ENCODE measurements at regions not wholly inside any gene's neighbourhood (a gene's known extent, or its start where the extent isn't known, plus 50 kb on each side); places are given as distances from the start of the nearest gene placed in this dataset.

DNA sequence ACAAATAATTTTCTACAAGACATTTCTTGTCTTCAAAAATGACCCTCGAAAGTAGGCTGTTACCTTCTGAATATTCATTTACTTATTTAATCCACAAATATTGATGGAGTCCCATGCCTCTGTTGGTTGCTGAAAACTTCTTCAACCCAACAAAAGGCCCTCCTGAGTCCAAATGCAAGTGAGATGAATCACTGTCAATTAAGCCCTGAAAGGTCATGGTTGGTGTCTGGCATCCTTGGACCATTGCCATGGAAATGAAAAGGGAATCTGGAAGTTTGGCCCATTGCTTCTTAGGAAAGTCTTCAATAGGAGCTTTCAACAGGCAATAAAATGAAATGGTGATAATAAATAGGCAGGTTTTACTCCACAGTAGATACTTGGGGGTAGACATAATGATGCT is 364.7 kb upstream of the DYNLRB2 start:
- 77 to 100% methylated on average over 1 of the region's 1 CpG for WGBS, 2 donors (ENCODE audit: low coverage in 1 of 2)
- no peak overlapping the region for H3K27ac ChIP-seq
- H3K9me3 ChIP-seq, result no peaks in the 10 kb centered on the region
- TF ChIP-seq, protein P1, sequence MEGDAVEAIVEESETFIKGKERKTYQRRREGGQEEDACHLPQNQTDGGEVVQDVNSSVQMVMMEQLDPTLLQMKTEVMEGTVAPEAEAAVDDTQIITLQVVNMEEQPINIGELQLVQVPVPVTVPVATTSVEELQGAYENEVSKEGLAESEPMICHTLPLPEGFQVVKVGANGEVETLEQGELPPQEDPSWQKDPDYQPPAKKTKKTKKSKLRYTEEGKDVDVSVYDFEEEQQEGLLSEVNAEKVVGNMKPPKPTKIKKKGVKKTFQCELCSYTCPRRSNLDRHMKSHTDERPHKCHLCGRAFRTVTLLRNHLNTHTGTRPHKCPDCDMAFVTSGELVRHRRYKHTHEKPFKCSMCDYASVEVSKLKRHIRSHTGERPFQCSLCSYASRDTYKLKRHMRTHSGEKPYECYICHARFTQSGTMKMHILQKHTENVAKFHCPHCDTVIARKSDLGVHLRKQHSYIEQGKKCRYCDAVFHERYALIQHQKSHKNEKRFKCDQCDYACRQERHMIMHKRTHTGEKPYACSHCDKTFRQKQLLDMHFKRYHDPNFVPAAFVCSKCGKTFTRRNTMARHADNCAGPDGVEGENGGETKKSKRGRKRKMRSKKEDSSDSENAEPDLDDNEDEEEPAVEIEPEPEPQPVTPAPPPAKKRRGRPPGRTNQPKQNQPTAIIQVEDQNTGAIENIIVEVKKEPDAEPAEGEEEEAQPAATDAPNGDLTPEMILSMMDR (IDR thresholded peaks at IDR 0.05), result no peak
- TF ChIP-seq EP300 (IDR thresholded peaks at IDR 0.05) (no peak), POLR2AphosphoS5 (IDR thresholded peaks at IDR 0.05) (no peak), POLR2A (IDR thresholded peaks at IDR 0.05) (no peak)
- no peak for ATAC-seq
- no peaks in the 10 kb centered on the region for H3K4me1 ChIP-seq
- H3K27me3 ChIP-seq, result no peaks in the 10 kb centered on the region
- no peaks in the 10 kb centered on the region for H3K36me3 ChIP-seq
- H3K4me3 ChIP-seq, result no peak overlapping the region

DNA sequence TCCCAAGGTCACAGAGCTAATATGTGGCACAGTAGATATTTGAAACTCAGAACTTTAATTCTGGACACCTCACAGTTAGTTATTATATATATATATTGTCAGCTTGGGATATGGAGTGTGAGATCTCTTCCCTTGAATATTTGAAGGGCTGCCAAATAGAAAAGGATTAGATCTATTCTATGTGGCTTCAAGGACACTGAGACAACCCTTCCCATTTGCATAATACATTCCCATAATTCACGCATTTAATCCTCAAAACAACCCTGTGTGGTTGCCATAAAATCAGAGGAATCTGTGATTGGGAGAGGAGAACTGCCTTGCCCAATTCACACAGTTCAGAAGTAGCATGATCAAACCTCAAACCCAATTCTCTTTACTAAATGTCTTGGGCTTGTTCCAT is 365.8 kb upstream of the DYNLRB2 start:
- TF ChIP-seq POLR2A (IDR thresholded peaks at IDR 0.05) (no peak), EP300 (IDR thresholded peaks at IDR 0.05) (no peak), POLR2AphosphoS5 (IDR thresholded peaks at IDR 0.05) (no peak)
- TF ChIP-seq, protein P1 (IDR thresholded peaks at IDR 0.05), result no peak
- H3K36me3 ChIP-seq, result no peaks in the 10 kb centered on the region

DNA sequence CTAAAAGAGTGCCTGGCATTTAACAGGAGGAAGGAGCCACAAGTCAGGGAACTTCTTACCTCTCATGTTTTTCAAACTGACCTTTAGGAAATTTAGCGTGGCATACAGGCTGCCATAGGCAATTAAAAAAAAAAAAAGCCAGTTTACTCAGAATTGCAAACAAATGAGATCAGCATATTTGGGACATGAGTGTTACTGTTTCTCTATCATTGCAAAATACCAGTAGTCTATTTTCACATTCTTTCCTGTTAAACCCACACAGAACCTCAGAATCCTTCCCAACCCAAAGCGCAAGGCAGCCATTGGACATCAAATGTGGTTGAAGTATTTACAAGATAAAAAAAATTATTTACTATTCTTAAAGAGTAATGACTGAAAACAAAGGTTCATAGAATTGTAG is 366.4 kb upstream of the DYNLRB2 start:
- no peak overlapping the region for H3K27ac ChIP-seq
- ATAC-seq, result no peak
- no peaks in the 10 kb centered on the region for H3K27me3 ChIP-seq
- H3K9me3 ChIP-seq, result no peaks in the 10 kb centered on the region
- H3K36me3 ChIP-seq, result no peaks in the 10 kb centered on the region
- TF ChIP-seq POLR2AphosphoS5 (IDR thresholded peaks at IDR 0.05) (no peak), EP300 (IDR thresholded peaks at IDR 0.05) (no peak), POLR2A (IDR thresholded peaks at IDR 0.05) (no peak)
- TF ChIP-seq, protein P1 (IDR thresholded peaks at IDR 0.05), result no peak
- no peaks in the 10 kb centered on the region for H3K4me1 ChIP-seq
- 66 to 90% methylated on average over 2 of the region's 2 CpGs for WGBS, 2 donors (ENCODE audit: low coverage in 1 of 2)
- H3K4me3 ChIP-seq, result no peak overlapping the region

More for the DNA sequence above, 365.8 kb upstream of the DYNLRB2 start:
- no peaks in the 10 kb centered on the region for H3K4me1 ChIP-seq
- H3K9me3 ChIP-seq, result no peaks in the 10 kb centered on the region
- ATAC-seq, result no peak
- 60% methylated on average over 1 of the region's 1 CpG; no CpG with 5 or more reads in 1 of the 2 donors for WGBS, 2 donors (ENCODE audit: low coverage in 1 of 2)
- H3K27me3 ChIP-seq, result no peaks in the 10 kb centered on the region
- no peak overlapping the region for H3K4me3 ChIP-seq
- no peak overlapping the region for H3K27ac ChIP-seq

DNA sequence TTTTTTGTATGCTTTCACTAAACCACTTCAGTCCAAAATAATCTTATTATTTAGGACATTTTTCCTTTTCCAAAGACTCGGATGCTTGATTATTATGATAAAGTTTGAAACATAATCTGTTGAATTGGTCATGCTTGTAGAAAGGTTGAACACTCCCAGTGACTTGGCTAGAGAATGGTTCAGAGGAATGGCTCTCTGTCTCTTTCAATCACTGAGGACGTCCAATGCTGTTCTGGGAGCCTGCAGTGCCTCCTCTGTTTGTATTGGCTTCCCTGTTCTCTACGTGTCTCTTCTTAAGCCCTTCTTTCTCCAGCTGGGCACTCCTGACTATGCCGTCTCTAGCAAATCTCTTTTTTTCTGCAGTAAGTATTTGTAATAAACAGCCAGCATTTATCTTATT is 369.0 kb upstream of the DYNLRB2 start:
- TF ChIP-seq, protein P1 (IDR thresholded peaks at IDR 0.05), result no peak
- TF ChIP-seq POLR2AphosphoS5 (IDR thresholded peaks at IDR 0.05) (no peak), POLR2A (IDR thresholded peaks at IDR 0.05) (no peak), EP300 (IDR thresholded peaks at IDR 0.05) (no peak)
- Histone ChIP-seq H3K4me1 (no peaks in the 10 kb centered on the region), H3K27me3 (peaks cover 3% of the 10 kb centered on the region), H3K4me3 (no peak overlapping the region), H3K9me3 (no peaks in the 10 kb centered on the region), H3K27ac (no peak overlapping the region), H3K36me3 (no peaks in the 10 kb centered on the region)
- 48 to 60% methylated on average over 4 of the region's 4 CpGs for WGBS, 2 donors (ENCODE audit: low coverage in 1 of 2)
- ATAC-seq, result no peak

DNA sequence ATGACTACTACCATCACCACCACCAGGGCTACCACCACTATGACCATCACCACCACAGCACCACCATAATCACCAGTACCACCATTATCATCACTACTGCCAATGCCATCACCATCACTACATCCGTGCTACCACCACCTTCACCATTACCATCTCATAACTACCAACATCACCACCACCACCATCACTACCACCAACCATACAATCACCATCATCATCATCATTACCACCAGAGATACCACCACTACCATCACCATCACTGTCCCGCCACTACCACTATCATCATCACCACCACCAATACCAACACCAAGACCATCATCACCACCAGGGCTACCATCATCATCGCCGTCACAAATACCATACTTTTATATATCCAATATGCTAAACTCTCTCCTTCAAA is 369.6 kb upstream of the DYNLRB2 start:
- TF ChIP-seq POLR2AphosphoS5 (IDR thresholded peaks at IDR 0.05) (no peak), POLR2A (IDR thresholded peaks at IDR 0.05) (no peak), EP300 (IDR thresholded peaks at IDR 0.05) (no peak)
- TF ChIP-seq, protein P1 (IDR thresholded peaks at IDR 0.05), result no peak
- 88 to 93% methylated on average over 4 of the region's 4 CpGs for WGBS, 2 donors (ENCODE audit: low coverage in 1 of 2)
- no peak for ATAC-seq
- Histone ChIP-seq H3K4me1 (no peaks in the 10 kb centered on the region), H3K27me3 (peaks cover 3% of the 10 kb centered on the region), H3K4me3 (no peak overlapping the region), H3K9me3 (no peaks in the 10 kb centered on the region), H3K36me3 (no peaks in the 10 kb centered on the region), H3K27ac (no peak overlapping the region)
